ENCODE measurements at regions not wholly inside any gene's neighbourhood (a gene's known extent, or its start where the extent isn't known, plus 50 kb on each side); places are given as distances from the start of the nearest gene placed in this dataset.

- TF ChIP-seq CTCF (IDR thresholded peaks at IDR 0.05) (no peak), POLR2A (IDR thresholded peaks at IDR 0.05) (no peak)
These were observed 1525.3 kb downstream of the CDH8 start for GRCh38 chr16:60510941-60511340.

Data from lower leg skin (tissue), 3 donors.